ENCODE measurements at regions not wholly inside any gene's neighbourhood (a gene's known extent, or its start where the extent isn't known, plus 50 kb on each side); places are given as distances from the start of the nearest gene placed in this dataset.

DNA sequence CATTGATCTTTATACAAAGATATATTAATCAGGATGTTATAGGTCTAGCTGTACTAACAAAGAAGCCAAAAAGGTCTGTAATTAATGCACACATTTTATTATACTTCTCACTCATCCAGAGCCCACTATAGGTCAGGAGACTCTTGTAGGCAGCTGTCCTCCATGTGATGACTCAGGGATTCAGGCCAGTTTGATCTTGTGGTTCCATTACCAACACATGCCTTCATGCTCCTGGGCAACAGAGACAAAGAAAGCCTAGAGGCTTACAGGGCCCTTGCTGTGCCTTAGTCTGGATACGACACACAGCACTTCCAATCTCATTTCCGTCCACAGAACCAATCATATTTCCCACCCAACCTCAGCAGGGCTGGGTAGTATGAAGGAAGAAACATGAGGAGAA is 150.3 kb upstream of the NCAM1 start:
- H3K79me2 ChIP-seq: no peaks in the 10 kb centered on the region

DNA sequence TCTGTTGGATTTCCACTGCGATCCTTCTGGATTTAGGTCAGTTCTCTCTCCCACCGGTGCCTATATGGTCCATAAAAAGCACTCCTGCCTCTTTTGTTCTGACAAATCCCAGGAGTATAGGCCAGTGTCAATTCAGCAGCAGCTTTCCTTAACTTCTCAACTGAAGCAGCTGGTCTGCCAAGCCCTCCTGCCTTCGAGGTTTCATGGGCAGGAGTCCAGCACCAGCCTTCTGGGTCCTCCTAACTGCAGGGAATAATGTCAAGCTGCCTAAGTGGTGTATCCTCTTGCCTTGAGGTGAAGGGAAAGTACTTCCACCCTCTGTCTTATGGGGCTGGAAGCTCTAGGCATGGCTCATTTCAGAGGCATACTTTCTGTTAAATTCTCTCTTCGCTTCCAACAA is 149.4 kb upstream of the NCAM1 start:
- no peak overlapping the region for H3K27ac ChIP-seq

More for the DNA sequence above, 150.3 kb upstream of the NCAM1 start:
- Histone ChIP-seq H3K27me3 (ENCODE audit: control insufficient read depth, insufficient read depth, low read length) (no peaks in the 10 kb centered on the region), H3K27ac (no peak overlapping the region), H3K4me2 (ENCODE audit: low read length) (no peak overlapping the region), H3K4me1 (no peaks in the 10 kb centered on the region), H3K9ac (no peak overlapping the region), H3K4me3 (ENCODE audit: low read depth, low read length) (no peak overlapping the region), H2AFZ (no peak overlapping the region), H3K36me3 (ENCODE audit: control insufficient read depth, insufficient read depth, low read length) (no peaks in the 10 kb centered on the region), H3K9me3 (ENCODE audit: control insufficient read depth, low read length) (no peaks in the 10 kb centered on the region)
- TF ChIP-seq, protein P1, sequence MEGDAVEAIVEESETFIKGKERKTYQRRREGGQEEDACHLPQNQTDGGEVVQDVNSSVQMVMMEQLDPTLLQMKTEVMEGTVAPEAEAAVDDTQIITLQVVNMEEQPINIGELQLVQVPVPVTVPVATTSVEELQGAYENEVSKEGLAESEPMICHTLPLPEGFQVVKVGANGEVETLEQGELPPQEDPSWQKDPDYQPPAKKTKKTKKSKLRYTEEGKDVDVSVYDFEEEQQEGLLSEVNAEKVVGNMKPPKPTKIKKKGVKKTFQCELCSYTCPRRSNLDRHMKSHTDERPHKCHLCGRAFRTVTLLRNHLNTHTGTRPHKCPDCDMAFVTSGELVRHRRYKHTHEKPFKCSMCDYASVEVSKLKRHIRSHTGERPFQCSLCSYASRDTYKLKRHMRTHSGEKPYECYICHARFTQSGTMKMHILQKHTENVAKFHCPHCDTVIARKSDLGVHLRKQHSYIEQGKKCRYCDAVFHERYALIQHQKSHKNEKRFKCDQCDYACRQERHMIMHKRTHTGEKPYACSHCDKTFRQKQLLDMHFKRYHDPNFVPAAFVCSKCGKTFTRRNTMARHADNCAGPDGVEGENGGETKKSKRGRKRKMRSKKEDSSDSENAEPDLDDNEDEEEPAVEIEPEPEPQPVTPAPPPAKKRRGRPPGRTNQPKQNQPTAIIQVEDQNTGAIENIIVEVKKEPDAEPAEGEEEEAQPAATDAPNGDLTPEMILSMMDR (IDR thresholded peaks at IDR 0.05): no peak

DNA sequence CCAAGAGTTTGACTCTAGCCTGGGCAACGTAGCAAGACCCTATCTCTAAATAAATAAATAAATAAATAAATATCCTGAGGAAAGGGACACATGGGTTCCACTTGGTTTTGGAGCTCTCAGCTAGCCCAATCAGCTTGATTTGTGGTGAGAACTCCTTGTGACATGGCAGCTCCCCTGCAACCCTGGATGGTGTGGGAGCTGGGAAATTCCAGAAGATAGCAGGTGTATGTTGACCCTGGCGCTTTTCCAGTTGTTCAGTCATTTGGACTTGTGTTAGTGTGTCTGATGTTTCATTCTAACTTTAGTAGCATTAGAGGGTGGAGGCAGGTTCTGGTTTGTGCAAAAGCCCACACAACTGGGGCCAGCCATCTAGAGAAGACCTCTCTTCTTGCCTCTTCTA is 148.5 kb upstream of the NCAM1 start:
- H3K4me1 ChIP-seq: no peaks in the 10 kb centered on the region
- no peak overlapping the region for H3K4me2 ChIP-seq (ENCODE audit: low read length)
- no peak overlapping the region for H3K9ac ChIP-seq
- H3K9me3 ChIP-seq (ENCODE audit: control insufficient read depth, low read length): no peaks in the 10 kb centered on the region
- no peak overlapping the region for H2AFZ ChIP-seq
- no peak overlapping the region for H3K27ac ChIP-seq
- H3K27me3 ChIP-seq (ENCODE audit: control insufficient read depth, insufficient read depth, low read length): no peaks in the 10 kb centered on the region
- no peak overlapping the region for H3K4me3 ChIP-seq (ENCODE audit: low read depth, low read length)
- TF ChIP-seq, protein P1 (IDR thresholded peaks at IDR 0.05): no peak
- no peaks in the 10 kb centered on the region for H3K36me3 ChIP-seq (ENCODE audit: control insufficient read depth, insufficient read depth, low read length)
- no peaks in the 10 kb centered on the region for H3K79me2 ChIP-seq

More for the DNA sequence above, 149.4 kb upstream of the NCAM1 start:
- H3K9me3 ChIP-seq (ENCODE audit: control insufficient read depth, low read length): no peaks in the 10 kb centered on the region
- no peak overlapping the region for H3K4me3 ChIP-seq (ENCODE audit: low read depth, low read length)
- H3K4me1 ChIP-seq: no peaks in the 10 kb centered on the region
- no peak overlapping the region for H3K9ac ChIP-seq
- H3K79me2 ChIP-seq: no peaks in the 10 kb centered on the region
- H3K4me2 ChIP-seq (ENCODE audit: low read length): no peak overlapping the region
- H3K36me3 ChIP-seq (ENCODE audit: control insufficient read depth, insufficient read depth, low read length): no peaks in the 10 kb centered on the region
- H2AFZ ChIP-seq: no peak overlapping the region
- no peaks in the 10 kb centered on the region for H3K27me3 ChIP-seq (ENCODE audit: control insufficient read depth, insufficient read depth, low read length)
- TF ChIP-seq, protein P1 (IDR thresholded peaks at IDR 0.05): no peak

DNA sequence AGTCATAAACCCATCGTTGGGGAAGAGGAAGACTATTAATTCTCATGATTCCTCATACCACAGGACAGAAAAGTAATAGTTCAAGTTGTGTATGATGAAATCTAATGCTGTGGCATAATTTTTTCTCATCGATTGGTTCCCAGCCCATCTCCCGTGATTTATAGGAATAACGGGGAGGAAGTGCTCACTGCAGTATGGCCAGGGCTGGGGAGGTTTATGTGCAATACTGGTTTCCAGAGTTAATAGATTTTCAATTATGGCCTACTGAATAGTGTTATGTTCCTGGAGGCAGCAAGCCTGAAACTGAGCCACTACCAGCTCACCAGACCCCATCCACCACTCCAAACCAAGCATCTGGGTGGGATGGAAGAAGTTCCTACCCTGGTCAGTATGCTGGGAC is 147.1 kb upstream of the NCAM1 start:
- Histone ChIP-seq H2AFZ (no peak overlapping the region), H3K27me3 (ENCODE audit: control insufficient read depth, insufficient read depth, low read length) (no peaks in the 10 kb centered on the region), H3K4me2 (ENCODE audit: low read length) (no peak overlapping the region), H3K79me2 (no peaks in the 10 kb centered on the region), H3K36me3 (ENCODE audit: control insufficient read depth, insufficient read depth, low read length) (no peaks in the 10 kb centered on the region), H3K9me3 (ENCODE audit: control insufficient read depth, low read length) (no peaks in the 10 kb centered on the region), H3K4me3 (ENCODE audit: low read depth, low read length) (no peak overlapping the region), H3K9ac (no peak overlapping the region), H3K4me1 (no peaks in the 10 kb centered on the region), H3K27ac (no peak overlapping the region)
- TF ChIP-seq, protein P1 (IDR thresholded peaks at IDR 0.05): no peak

DNA sequence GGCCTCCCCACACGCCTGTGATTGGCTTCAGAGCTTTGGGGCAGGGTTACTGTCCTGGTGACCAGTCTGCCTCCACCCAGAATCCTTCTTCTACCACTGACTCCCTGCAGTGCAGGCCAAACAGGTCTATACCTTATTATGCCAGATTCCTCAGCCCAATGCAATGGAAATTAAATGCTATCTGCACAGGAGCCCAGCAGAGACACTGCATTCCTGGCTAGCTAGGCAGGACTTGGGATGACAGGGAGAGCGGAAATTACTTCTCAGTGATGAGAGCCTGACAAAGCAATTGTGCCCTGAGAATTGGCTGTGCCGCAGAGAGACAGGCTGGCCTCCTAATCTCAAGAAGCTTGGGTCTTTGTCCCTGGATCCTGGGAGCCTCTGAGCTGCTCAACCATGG is 143.8 kb upstream of the NCAM1 start:
- H3K4me2 ChIP-seq (ENCODE audit: low read length): no peak overlapping the region
- H2AFZ ChIP-seq: no peak overlapping the region
- no peak overlapping the region for H3K9ac ChIP-seq
- no peak overlapping the region for H3K4me3 ChIP-seq (ENCODE audit: low read depth, low read length)
- H3K27me3 ChIP-seq (ENCODE audit: control insufficient read depth, insufficient read depth, low read length): no peaks in the 10 kb centered on the region
- no peaks in the 10 kb centered on the region for H3K79me2 ChIP-seq
- TF ChIP-seq, protein P1 (IDR thresholded peaks at IDR 0.05): no peak
- no peaks in the 10 kb centered on the region for H3K4me1 ChIP-seq
- H3K9me3 ChIP-seq (ENCODE audit: control insufficient read depth, low read length): no peaks in the 10 kb centered on the region
- no peak overlapping the region for H3K27ac ChIP-seq
- no peaks in the 10 kb centered on the region for H3K36me3 ChIP-seq (ENCODE audit: control insufficient read depth, insufficient read depth, low read length)
